OCI-LY3 (cell line): ENCODE measurements at regions not wholly inside any gene's neighbourhood (a gene's known extent, or its start where the extent isn't known, plus 50 kb on each side); places are given as distances from the start of the nearest gene placed in this dataset.

Source experiments
- H2AFZ ChIP-seq: fragments of 200-600, 300-600 bp; shearing (Covaris generic); 2 replicates; pipeline ENCODE4 v1.6.0; 2014; ENCODE audit warnings: antibody characterized with exemption, low read depth, low read length
- H3K27ac ChIP-seq: fragments of 200-600, 300-600 bp; sonication (generic); 2 replicates; pipeline ENCODE4 v1.5.1; 2014; ENCODE audit warnings: mild to moderate bottlenecking, low read length, moderate library complexity, mixed read lengths
- H3K27me3 ChIP-seq: fragments of 200-600, 300-600 bp; sonication (generic); 2 replicates; pipeline ENCODE4 v1.6.1; 2014; ENCODE audit warnings: low read depth, low read length, mixed read lengths
- H3K36me3 ChIP-seq: fragments of 200-600, 300-600 bp; sonication (generic); replicated peaks from 2 replicates; pipeline ENCODE3; 2014; ENCODE audit warnings: low read depth, low read length, mixed read lengths
- H3K4me1 ChIP-seq: fragments of 300-600, 200-600 bp; sonication (generic); 2 replicates; pipeline ENCODE4 v1.6.1; 2014; ENCODE audit warnings: low read length, mixed read lengths
- H3K4me2 ChIP-seq: fragments of 200-600, 300-600 bp; sonication (generic); 2 replicates; pipeline ENCODE4 v1.6.1; 2014; ENCODE audit warnings: low read length, mixed read lengths
- H3K4me3 ChIP-seq: fragments of 300-600, 200-600 bp; sonication (generic); 2 replicates; pipeline ENCODE4 v1.5.1; 2014; ENCODE audit warnings: antibody characterized with exemption, mild to moderate bottlenecking, low read length, moderate library complexity
- H3K79me2 ChIP-seq: fragments of 300-600, 200-600 bp; shearing (Covaris generic); 2 replicates; pipeline ENCODE4 v1.6.1; 2014; ENCODE audit warnings: mild to moderate bottlenecking, low read length, mixed read lengths
- H3K9ac ChIP-seq: fragments of 300-600, 200-600 bp; shearing (Covaris generic); 2 replicates; pipeline ENCODE4 v1.6.0; 2014; ENCODE audit warnings: mild to moderate bottlenecking, low read length, moderate library complexity
- H3K9me3 ChIP-seq: fragments of 200-600, 300-600 bp; shearing (Covaris generic); 2 replicates; pipeline ENCODE4 v1.6.1; 2014; ENCODE audit warnings: low read length, mixed read lengths; ENCODE audit not compliant: insufficient read depth
- H4K20me1 ChIP-seq: fragments of 200-600, 300-600 bp; sonication (generic); 2 replicates; pipeline ENCODE4 v1.6.1; 2016; ENCODE audit warnings: low read length, mixed read lengths; ENCODE audit not compliant: insufficient read depth
- EZH2phosphoT487 ChIP-seq: fragments of 200-600 bp; shearing (Covaris generic); IDR thresholded peaks from 2 replicates; pipeline ENCODE4 v1.6.1; 2018; ENCODE audit warnings: antibody characterized with exemption, mixed run types, low read depth
- TF ChIP-seq, protein P1 (sequence below): fragments of 200-600, 300-600 bp; sonication (generic); IDR thresholded peaks from 2 replicates; pipeline ENCODE4 v1.5.1; 2014; ENCODE audit warnings: antibody characterized with exemption, low read length, low read depth

GRCh38 chr7:136667584-136667983, 200.9 kb upstream of the CHRM2 start:
- Histone ChIP-seq H3K4me2 (no peak overlapping the region), H2AFZ (no peak overlapping the region)
- TF ChIP-seq, protein P1, sequence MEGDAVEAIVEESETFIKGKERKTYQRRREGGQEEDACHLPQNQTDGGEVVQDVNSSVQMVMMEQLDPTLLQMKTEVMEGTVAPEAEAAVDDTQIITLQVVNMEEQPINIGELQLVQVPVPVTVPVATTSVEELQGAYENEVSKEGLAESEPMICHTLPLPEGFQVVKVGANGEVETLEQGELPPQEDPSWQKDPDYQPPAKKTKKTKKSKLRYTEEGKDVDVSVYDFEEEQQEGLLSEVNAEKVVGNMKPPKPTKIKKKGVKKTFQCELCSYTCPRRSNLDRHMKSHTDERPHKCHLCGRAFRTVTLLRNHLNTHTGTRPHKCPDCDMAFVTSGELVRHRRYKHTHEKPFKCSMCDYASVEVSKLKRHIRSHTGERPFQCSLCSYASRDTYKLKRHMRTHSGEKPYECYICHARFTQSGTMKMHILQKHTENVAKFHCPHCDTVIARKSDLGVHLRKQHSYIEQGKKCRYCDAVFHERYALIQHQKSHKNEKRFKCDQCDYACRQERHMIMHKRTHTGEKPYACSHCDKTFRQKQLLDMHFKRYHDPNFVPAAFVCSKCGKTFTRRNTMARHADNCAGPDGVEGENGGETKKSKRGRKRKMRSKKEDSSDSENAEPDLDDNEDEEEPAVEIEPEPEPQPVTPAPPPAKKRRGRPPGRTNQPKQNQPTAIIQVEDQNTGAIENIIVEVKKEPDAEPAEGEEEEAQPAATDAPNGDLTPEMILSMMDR: no peak
- no peak for TF ChIP-seq EZH2phosphoT487

DNA sequence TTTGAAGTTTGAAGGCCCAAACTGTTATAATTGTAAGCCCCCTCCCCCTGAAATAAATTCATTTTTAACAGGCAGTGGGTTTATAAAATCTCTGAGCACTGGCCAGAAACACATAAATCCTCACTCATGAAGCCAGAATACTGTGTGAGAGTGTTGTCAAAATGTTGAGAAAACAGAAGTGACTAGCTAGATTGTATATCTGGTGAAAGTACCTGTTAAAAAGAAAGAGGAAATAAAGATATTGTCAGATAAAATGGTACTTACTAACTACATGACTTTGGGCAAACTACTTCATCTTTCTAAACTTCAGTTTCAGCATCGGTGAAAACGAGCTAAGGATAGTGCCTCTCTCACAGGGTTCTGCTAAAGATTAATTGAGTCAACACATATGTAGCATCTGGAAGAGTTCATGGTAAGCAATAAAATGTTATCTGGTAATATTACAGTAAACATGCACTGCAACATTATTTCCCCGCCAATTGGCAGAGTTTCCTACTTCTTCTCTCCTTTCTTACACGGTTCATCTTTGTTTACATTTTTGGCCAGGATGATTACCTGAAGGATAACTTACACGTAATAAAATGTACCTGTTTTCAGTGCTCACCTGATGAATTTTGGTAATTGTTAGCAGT, 202.5 kb upstream of the CHRM2 start:
- Histone ChIP-seq H3K79me2 (no peaks in the 10 kb centered on the region), H3K9me3 (no peaks in the 10 kb centered on the region), H3K4me3 (no peak overlapping the region), H3K36me3 (no peaks in the 10 kb centered on the region), H3K9ac (no peak overlapping the region), H3K4me1 (no peaks in the 10 kb centered on the region), H3K4me2 (no peak overlapping the region), H3K27me3 (no peaks in the 10 kb centered on the region), H2AFZ (no peak overlapping the region), H3K27ac (no peak overlapping the region), H4K20me1 (no peaks in the 10 kb centered on the region)
- no peak for TF ChIP-seq EZH2phosphoT487
- TF ChIP-seq, protein P1: no peak

More at GRCh38 chr7:136667584-136667983, 200.9 kb upstream of the CHRM2 start:
- H3K4me3 ChIP-seq: no peak overlapping the region
- no peaks in the 10 kb centered on the region for H4K20me1 ChIP-seq
- H3K79me2 ChIP-seq: no peaks in the 10 kb centered on the region
- no peaks in the 10 kb centered on the region for H3K4me1 ChIP-seq
- H3K9me3 ChIP-seq: no peaks in the 10 kb centered on the region
- H3K9ac ChIP-seq: no peak overlapping the region
- no peaks in the 10 kb centered on the region for H3K27me3 ChIP-seq
- no peaks in the 10 kb centered on the region for H3K36me3 ChIP-seq
- H3K27ac ChIP-seq: no peak overlapping the region

GRCh38 chr7:136664537-136664936, 203.9 kb upstream of the CHRM2 start:
- no peaks in the 10 kb centered on the region for H3K36me3 ChIP-seq
- no peaks in the 10 kb centered on the region for H3K4me1 ChIP-seq
- no peaks in the 10 kb centered on the region for H3K79me2 ChIP-seq
- H2AFZ ChIP-seq: no peak overlapping the region
- H3K27ac ChIP-seq: no peak overlapping the region
- H3K27me3 ChIP-seq: no peaks in the 10 kb centered on the region
- no peaks in the 10 kb centered on the region for H3K9me3 ChIP-seq
- no peak for TF ChIP-seq EZH2phosphoT487
- TF ChIP-seq, protein P1: no peak
- H3K4me3 ChIP-seq: no peak overlapping the region
- H4K20me1 ChIP-seq: no peaks in the 10 kb centered on the region
- H3K4me2 ChIP-seq: no peak overlapping the region
- no peak overlapping the region for H3K9ac ChIP-seq

GRCh38 chr7:136657482-136657921, 210.9 kb upstream of the CHRM2 start:
- Histone ChIP-seq H3K27ac (no peak overlapping the region), H3K36me3 (no peaks in the 10 kb centered on the region), H2AFZ (no peak overlapping the region), H3K4me2 (no peak overlapping the region), H3K79me2 (no peaks in the 10 kb centered on the region), H3K27me3 (no peaks in the 10 kb centered on the region), H3K4me1 (no peaks in the 10 kb centered on the region), H4K20me1 (no peaks in the 10 kb centered on the region), H3K9ac (no peak overlapping the region), H3K4me3 (no peak overlapping the region), H3K9me3 (no peaks in the 10 kb centered on the region)
- no peak for TF ChIP-seq EZH2phosphoT487
- TF ChIP-seq, protein P1: no peak
